ENCODE measurements at regions not wholly inside any gene's neighbourhood (a gene's known extent, or its start where the extent isn't known, plus 50 kb on each side); places are given as distances from the start of the nearest gene placed in this dataset.

GRCh38 chr6:6918216-6918983 is 189.4 kb upstream of the RREB1 start (continued):
- peak; percentile 70 for TF ChIP-seq ZBTB40 (IDR thresholded peaks at IDR 0.05)
- no peak for TF ChIP-seq ZBTB40 (CRISPR knock-in tag; IDR thresholded peaks at IDR 0.05)
- no peak for TF ChIP-seq ZMIZ1 (IDR thresholded peaks at IDR 0.05; ENCODE audit: low read depth in 2 of 2, low read length in 2 of 2)
- TF ChIP-seq ZNF766 (CRISPR knock-in tag; conservative IDR thresholded peaks at IDR 0.05): no peak
- no peak for TF ChIP-seq HNRNPH1 (optimal IDR thresholded peaks at IDR 0.05; ENCODE audit: low read depth, low read length)
- TF ChIP-seq FOSL1 (tag; conservative IDR thresholded peaks at IDR 0.05): peak; percentile 41
- TF ChIP-seq BCOR (IDR thresholded peaks at IDR 0.05): no peak
- TF ChIP-seq UBTF (IDR thresholded peaks at IDR 0.05; ENCODE audit: borderline replicate concordance in 1 of 2, low read depth in 2 of 2, low read length in 2 of 2): no peak
- TF ChIP-seq ZNF644 (tag; IDR thresholded peaks at IDR 0.05; ENCODE audit: low read depth): no peak
- TF ChIP-seq NONO (IDR thresholded peaks at IDR 0.05; ENCODE audit: low read depth in 2 of 2, low read length in 1 of 2): no peak
- TF ChIP-seq MTA3 (IDR thresholded peaks at IDR 0.05; ENCODE audit: borderline replicate concordance): 0 out of 2 replicates have a peak, but pooled peaks have one; percentile 26
- no peak for TF ChIP-seq ATF1 (CRISPR knock-in tag; IDR thresholded peaks at IDR 0.05)
- TF ChIP-seq ATF1 (tag; IDR thresholded peaks at IDR 0.05): peak; percentile 53; the same call in 1 of the 2 replicates

Data from K562 (cell line).